22Rv1 (cell line): ENCODE measurements at regions not wholly inside any gene's neighbourhood (a gene's known extent, or its start where the extent isn't known, plus 50 kb on each side); places are given as distances from the start of the nearest gene placed in this dataset.

Experiments
- H3K27ac ChIP-seq: fragments of 450-650 bp; 2 replicates; pipeline ENCODE4 v1.5.1; 2017
- ZFX ChIP-seq: fragments of 450-650 bp; IDR thresholded peaks from 2 replicates; pipeline ENCODE4 v1.6.1; 2017; ENCODE audit warnings: antibody characterized with exemption, borderline replicate concordance
- TF ChIP-seq, protein P1 (sequence below): fragments of 450-650 bp; IDR thresholded peaks from 2 replicates; pipeline ENCODE4 v1.5.1; 2017; ENCODE audit warnings: mild to moderate bottlenecking

DNA sequence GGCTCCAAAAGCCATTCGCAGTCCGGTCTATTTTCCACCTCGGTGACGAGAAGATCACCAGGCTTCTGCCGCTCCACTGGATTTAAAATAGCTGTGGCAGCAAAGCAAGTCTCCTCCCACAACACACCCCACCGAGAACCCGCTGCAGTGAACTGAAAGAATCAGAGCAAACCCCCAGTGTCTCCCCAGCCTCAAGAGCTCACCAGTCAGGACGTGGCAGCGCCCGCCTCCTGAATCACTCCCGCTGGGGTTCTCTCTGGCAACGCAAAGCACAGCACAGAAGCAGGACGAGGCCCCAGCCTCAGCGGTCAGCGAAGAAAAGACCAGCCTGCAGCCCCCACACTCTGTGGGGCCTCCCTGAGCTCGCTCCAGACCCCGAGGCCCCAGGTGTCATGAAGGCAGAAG lies 126.1 kb upstream of the PPP2R2D start:
- TF ChIP-seq, protein P1, sequence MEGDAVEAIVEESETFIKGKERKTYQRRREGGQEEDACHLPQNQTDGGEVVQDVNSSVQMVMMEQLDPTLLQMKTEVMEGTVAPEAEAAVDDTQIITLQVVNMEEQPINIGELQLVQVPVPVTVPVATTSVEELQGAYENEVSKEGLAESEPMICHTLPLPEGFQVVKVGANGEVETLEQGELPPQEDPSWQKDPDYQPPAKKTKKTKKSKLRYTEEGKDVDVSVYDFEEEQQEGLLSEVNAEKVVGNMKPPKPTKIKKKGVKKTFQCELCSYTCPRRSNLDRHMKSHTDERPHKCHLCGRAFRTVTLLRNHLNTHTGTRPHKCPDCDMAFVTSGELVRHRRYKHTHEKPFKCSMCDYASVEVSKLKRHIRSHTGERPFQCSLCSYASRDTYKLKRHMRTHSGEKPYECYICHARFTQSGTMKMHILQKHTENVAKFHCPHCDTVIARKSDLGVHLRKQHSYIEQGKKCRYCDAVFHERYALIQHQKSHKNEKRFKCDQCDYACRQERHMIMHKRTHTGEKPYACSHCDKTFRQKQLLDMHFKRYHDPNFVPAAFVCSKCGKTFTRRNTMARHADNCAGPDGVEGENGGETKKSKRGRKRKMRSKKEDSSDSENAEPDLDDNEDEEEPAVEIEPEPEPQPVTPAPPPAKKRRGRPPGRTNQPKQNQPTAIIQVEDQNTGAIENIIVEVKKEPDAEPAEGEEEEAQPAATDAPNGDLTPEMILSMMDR: no peak
- TF ChIP-seq ZFX: no peak
- no peak overlapping the region for H3K27ac ChIP-seq

DNA sequence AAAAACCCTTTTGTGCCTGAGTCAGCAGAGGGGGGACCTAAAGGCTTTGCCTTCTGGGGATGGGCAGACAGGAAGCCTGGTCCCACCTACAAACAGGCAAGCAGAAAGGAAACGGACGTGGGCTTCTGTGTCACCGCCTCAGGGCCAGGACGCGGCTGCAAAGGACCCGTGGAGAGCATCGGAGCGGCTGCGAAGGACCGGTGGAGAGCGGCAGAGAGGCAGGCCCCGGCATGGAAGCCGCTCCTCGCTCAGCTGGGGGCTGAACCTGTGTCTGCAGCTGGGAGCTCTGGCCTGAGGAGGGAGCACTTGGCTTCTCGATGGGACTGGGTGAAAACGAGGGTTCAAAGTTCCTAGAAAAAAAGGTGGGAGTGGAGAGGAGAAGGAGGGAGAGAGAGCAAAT lies 125.4 kb upstream of the PPP2R2D start:
- H3K27ac ChIP-seq: no peak overlapping the region
- no peak for TF ChIP-seq ZFX
- TF ChIP-seq, protein P1: no peak

DNA sequence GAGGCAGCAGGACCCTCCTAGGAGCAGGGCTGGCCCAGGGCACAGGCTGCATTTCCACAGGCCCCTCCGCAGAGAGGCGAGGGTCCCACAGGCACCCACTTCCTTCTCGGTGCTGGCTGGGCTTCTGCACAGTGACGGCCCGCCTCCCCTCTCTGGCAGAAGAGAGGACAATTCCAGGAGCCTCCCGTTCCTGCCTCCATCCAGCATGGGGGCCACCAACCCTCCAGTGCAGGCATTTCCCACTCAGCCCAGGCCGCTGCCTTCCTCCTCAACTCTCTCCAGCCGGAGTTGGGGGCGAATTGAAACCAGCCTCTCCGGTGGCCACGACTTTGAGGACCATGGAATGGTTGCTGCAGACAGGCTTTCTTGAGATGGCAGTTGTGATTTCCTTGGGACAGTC lies 125.0 kb upstream of the PPP2R2D start:
- TF ChIP-seq ZFX: no peak
- TF ChIP-seq, protein P1: no peak
- no peak overlapping the region for H3K27ac ChIP-seq

DNA sequence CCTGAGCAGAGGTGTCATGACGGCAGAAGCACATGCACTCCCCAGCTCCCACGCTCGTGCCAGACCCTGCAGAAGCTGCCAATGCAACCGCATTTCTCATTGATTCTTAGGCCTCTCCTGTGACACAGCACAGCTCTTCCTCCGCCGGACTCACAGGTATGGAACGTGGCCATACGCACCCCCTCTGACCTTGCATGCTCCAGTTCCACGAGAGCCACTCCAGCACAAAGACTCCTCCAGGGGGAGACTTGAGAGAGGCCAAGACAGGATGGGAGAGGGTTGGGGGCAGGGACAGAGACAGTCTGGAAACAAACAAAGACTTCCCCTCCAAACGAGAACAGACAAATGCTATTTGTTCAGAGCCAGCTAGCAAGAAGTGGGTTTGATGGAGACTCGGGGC lies 124.3 kb upstream of the PPP2R2D start:
- TF ChIP-seq, protein P1: no peak
- no peak for TF ChIP-seq ZFX
- no peak overlapping the region for H3K27ac ChIP-seq

DNA sequence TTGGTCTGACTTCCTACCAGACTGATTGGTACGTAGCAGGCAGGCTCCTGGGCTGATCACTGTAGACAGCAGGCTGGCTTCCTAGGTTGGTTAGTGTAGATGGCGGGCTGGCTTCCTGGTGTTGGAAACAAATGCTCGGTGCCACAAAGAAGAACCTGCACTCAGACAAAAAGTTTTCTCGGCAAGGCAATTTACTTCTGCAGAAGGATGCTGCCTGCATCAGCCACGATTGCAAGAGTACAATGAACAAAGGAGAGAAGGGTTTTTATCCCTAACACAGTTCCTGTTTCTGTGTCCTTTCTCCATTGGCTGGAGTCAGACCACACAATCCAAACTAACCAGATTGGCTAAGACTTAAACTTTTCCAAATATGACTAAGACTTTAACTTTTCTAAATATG lies 123.6 kb upstream of the PPP2R2D start:
- no peak overlapping the region for H3K27ac ChIP-seq
- TF ChIP-seq ZFX: no peak
- TF ChIP-seq, protein P1: no peak

DNA sequence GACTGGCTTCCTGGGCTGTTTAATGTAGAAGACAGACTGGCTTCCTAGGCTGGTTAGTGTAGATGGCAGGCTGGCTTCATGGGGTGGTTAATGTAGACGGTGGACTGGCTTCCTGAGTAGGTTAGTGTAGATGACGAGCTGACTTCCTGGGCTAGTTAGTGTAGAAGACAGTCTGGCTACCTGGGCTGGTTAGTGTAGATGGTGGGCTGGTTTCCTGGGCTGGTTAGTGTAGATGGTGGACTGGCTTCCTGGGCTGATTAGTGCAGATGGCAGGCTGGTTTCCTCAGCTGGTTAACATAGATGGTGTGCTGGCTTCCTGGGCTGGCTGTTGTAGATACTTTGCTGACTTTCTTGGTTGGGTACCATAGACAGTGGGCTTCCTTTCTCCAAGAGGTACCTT lies 122.9 kb upstream of the PPP2R2D start:
- TF ChIP-seq, protein P1: no peak
- no peak for TF ChIP-seq ZFX

DNA sequence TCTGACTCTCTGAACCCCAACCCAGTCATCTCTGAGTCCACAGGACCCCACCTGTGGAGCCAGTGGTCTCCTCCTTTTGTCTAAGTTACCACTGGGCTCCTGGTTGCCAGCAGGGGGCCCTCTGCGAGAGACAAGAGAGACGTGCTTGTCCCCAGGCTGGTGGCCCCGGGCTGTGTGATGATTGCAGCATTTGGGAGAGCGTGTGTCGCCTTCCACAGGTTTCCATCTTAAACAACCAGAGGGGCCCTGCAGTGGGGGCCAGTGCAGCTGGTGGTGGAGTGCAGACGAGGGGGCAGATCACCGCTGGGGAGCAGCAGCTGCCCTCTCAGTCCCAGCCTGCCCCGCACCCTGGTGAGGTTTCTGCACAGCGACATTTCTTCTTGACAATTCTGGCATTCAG lies 122.4 kb upstream of the PPP2R2D start:
- TF ChIP-seq ZFX: no peak
- TF ChIP-seq, protein P1: no peak
- H3K27ac ChIP-seq: no peak overlapping the region

More for the DNA sequence above, 122.9 kb upstream of the PPP2R2D start:
- H3K27ac ChIP-seq: no peak overlapping the region
